K562 (cell line): ENCODE measurements at regions not wholly inside any gene's neighbourhood (a gene's known extent, or its start where the extent isn't known, plus 50 kb on each side); places are given as distances from the start of the nearest gene placed in this dataset.

ENCODE experiments used
- ATAC-seq: fragments of 200-7000 bp; cut with Tn5 transposase; 3 replicates; pipeline ENCODE4 v1.9.1; 2020; ENCODE audit warnings: moderate library complexity
- BruUV-seq: library from RNA; stranded (reverse); fragments of 400-500 nt; replicated peaks from 2 replicates; lab custom pipeline; 2021; lab: Mats Ljungman, UMichigan
- CTCF ChIA-PET: fragments of 300-600 bp; formaldehyde crosslinking; extraction: SDS; loops from one replicate; lab custom pipeline; 2021; ENCODE audit warnings: low intra/inter-chr PET ratio; lab: Yijun Ruan, JAX
- POLR2A ChIA-PET: fragments of 300-600, 350-650 bp; sonication (Branson Sonifier 250); formaldehyde crosslinking; extraction: SDS; loops from one replicate; lab custom pipeline; 2021; ENCODE audit warnings: antibody characterized with exemption, inconsistent platforms; lab: Yijun Ruan, JAX
- DNase-seq, 4 experiments: peaks; one replicate each; pipeline versions ENCODE4 v3.0.0 to v3.0.0-alpha.2; 2011 to 2018; ENCODE audit warnings: low spot score in 3 of 4, mixed read lengths in 3 of 4; ENCODE audit errors: extremely low read depth in 1 of 4
- FAIRE-seq: peaks from 2 replicates; lab custom pipeline; 2011; peaks lifted over from hg19 to GRCh38; lab: Jason Lieb, UNC
- H2AFZ ChIP-seq: 2 replicates; pipeline ENCODE4 v1.6.0; 2011; ENCODE audit warnings: low read depth, low read length, control low read depth, inconsistent platforms
- H3K27ac ChIP-seq: fragments of 200-600 bp; 3 replicates; pipeline ENCODE4 v1.8.0; 2011; ENCODE audit warnings: low read depth, mild to moderate bottlenecking, control low read depth, inconsistent platforms, low read length, moderate library complexity, mixed read lengths; ENCODE audit errors: extremely low read depth
- H3K27me3 ChIP-seq, 2 experiments: fragments of 300-600 bp in 1 of 2; 2 replicates in 1 of 2; 3 replicates in 1 of 2; pipeline versions ENCODE4 v1.6.0 to v1.8.0; 2011; ENCODE audit warnings: inconsistent platforms in 2 of 2, low read length in 2 of 2, mild to moderate bottlenecking in 1 of 2, mixed read lengths in 1 of 2, moderate library complexity in 1 of 2; ENCODE audit not compliant: control insufficient read depth in 2 of 2, insufficient read depth in 2 of 2
- H3K36me3 ChIP-seq: fragments of 300-600 bp; 3 replicates; pipeline ENCODE4 v1.8.0; 2011; ENCODE audit warnings: mild to moderate bottlenecking, low read length, inconsistent platforms; ENCODE audit not compliant: control insufficient read depth, insufficient read depth
- H3K4me1 ChIP-seq, 2 experiments: fragments of 200-600 bp in 1 of 2; replicated peaks in 1 of 2; 2 replicates in 1 of 2; 3 replicates in 1 of 2; pipeline versions ENCODE4 v1.5.1 to v1.8.0; 2011; ENCODE audit warnings: inconsistent platforms in 2 of 2, low read length in 2 of 2, mild to moderate bottlenecking in 1 of 2, mixed read lengths in 1 of 2, moderate library complexity in 1 of 2; ENCODE audit not compliant: control insufficient read depth in 2 of 2, insufficient read depth in 2 of 2
- H3K4me2 ChIP-seq: 2 replicates; pipeline ENCODE4 v1.6.1; 2011; ENCODE audit warnings: low read length, control low read depth, inconsistent platforms, mixed read lengths; ENCODE audit not compliant: insufficient read depth
- H3K4me3 ChIP-seq: fragments of 200-600 bp; sonication (generic), shearing (Covaris generic); 2 replicates; pipeline ENCODE4 v1.5.1; 2016; ENCODE audit warnings: control low read depth, inconsistent platforms
- H3K79me2 ChIP-seq: fragments of 200-600 bp; 3 replicates; pipeline ENCODE4 v1.8.0; 2011; ENCODE audit warnings: low read length, inconsistent platforms; ENCODE audit not compliant: control insufficient read depth, insufficient read depth
- H3K9ac ChIP-seq, 2 experiments: 2 replicates each; pipeline versions ENCODE4 v1.6.0 to v1.6.1; 2011; ENCODE audit warnings: low read depth in 2 of 2, low read length in 2 of 2, control low read depth in 1 of 2, inconsistent platforms in 1 of 2, mild to moderate bottlenecking in 1 of 2, mixed read lengths in 1 of 2; ENCODE audit not compliant: insufficient read depth in 1 of 2
- H3K9me1 ChIP-seq: one replicate; pipeline ENCODE4 v1.6.0; 2011; ENCODE audit warnings: inconsistent platforms, mild to moderate bottlenecking, low read length, moderate library complexity; ENCODE audit not compliant: control insufficient read depth, insufficient read depth
- H3K9me3 ChIP-seq: replicated peaks from 2 replicates; pipeline ENCODE4 v1.5.1; 2011; ENCODE audit warnings: low read depth, low read length, inconsistent platforms; ENCODE audit not compliant: control insufficient read depth, insufficient read depth
- H4K20me1 ChIP-seq: replicated peaks from 2 replicates; pipeline ENCODE4 v1.6.1; 2011; ENCODE audit warnings: low read length, inconsistent platforms, mixed read lengths; ENCODE audit not compliant: control insufficient read depth, insufficient read depth
- CLOCK ChIP-seq: fragments of 250-450 bp; sonication (Bioruptor Pico); IDR thresholded peaks from 2 replicates; pipeline ENCODE4 v1.4.0; 2020; ENCODE audit warnings: mild to moderate bottlenecking, moderate library complexity, borderline replicate concordance
- CSDE1 ChIP-seq, 2 experiments: fragments of 450-650 bp; IDR thresholded peaks; 2 replicates each; pipeline ENCODE4 v1.6.1; 2016; ENCODE audit warnings: mild to moderate bottlenecking in 1 of 2
- FIP1L1 ChIP-seq: fragments of 200-400 bp; formaldehyde crosslinking; IDR thresholded peaks from 2 replicates; pipeline ENCODE4 v1.6.1; 2018; ENCODE audit warnings: mild to moderate bottlenecking, low read depth, low read length; ENCODE audit not compliant: poor library complexity, severe bottlenecking
- RAD21 ChIP-seq, 2 experiments: fragments of 250-450 bp in 1 of 2; fragments of 450-650 bp in 1 of 2; sonication (Bioruptor Pico) in 1 of 2; formaldehyde crosslinking in 1 of 2; IDR thresholded peaks in 1 of 2; conservative IDR thresholded peaks in 1 of 2; 2 replicates each; pipeline versions ENCODE4 v1.4.0 to v1.8.0; 2020 to 2022; ENCODE audit warnings: mild to moderate bottlenecking in 2 of 2, moderate library complexity in 1 of 2
- RBM14 ChIP-seq: fragments of 200-400 bp; formaldehyde crosslinking; IDR thresholded peaks from 2 replicates; pipeline ENCODE4 v1.6.1; 2018; ENCODE audit warnings: low read depth, mild to moderate bottlenecking, low read length, moderate library complexity, borderline replicate concordance; ENCODE audit not compliant: insufficient read depth
- RERE ChIP-seq: sonication (generic); formaldehyde crosslinking; IDR thresholded peaks from 2 replicates; pipeline ENCODE4 v1.8.0; 2023; ENCODE audit warnings: missing genetic modification reagents, mild to moderate bottlenecking, borderline replicate concordance
- ZNF384 ChIP-seq: IDR thresholded peaks from 2 replicates; pipeline ENCODE4 v1.6.1; 2012; ENCODE audit warnings: low read depth, low read length, improper control_type of control experiment
- WGBS: fragments of 100-300 bp; shearing (Covaris generic); methylation state at CpG from one replicate; pipeline ENCODE4 v1.1.6; 2016; ENCODE audit warnings: low coverage, mixed read lengths; ENCODE audit not compliant: insufficient coverage; ENCODE audit errors: missing lambda C conversion rate; 5-methylcytosine and 5-hydroxymethylcytosine counted together
- in situ Hi-C: fragments of 300-500 bp; cut with MboI; formaldehyde crosslinking; loops from 4 replicates; pipeline ENCODE4 v1.15.0; 2018; ENCODE audit warnings: inconsistent platforms, mixed read lengths
- intact Hi-C: fragments of 100-400 bp; cut with micrococcal nuclease; formaldehyde crosslinking; loops from 2 replicates; pipeline ENCODE4 v1.14.2; 2022
- TF ChIP-seq, protein P1 (sequence below): fragments of 450-650 bp; formaldehyde crosslinking; IDR thresholded peaks from 2 replicates; pipeline ENCODE4 v1.4.0; 2020; ENCODE audit warnings: mild to moderate bottlenecking, moderate library complexity
- TF ChIP-seq, protein P2 (sequence below), 2 experiments: fragments of 450-650 bp in 1 of 2; sonication (generic) in 1 of 2; formaldehyde crosslinking; conservative IDR thresholded peaks; 2 replicates each; pipeline versions ENCODE4 v1.4.0 to v1.8.1; 2020 to 2022; ENCODE audit warnings: mild to moderate bottlenecking in 1 of 2, missing genetic modification reagents in 1 of 2

- TF ChIP-seq RERE (CRISPR knock-in tag), result no peak
These were observed 545.7 kb downstream of the STK39 start (continued) for GRCh38 chr2:167701651-167702050.

GRCh38 chr2:167697948-167698347 is 549.4 kb downstream of the STK39 start:
- BruUV-seq, result no TSS peak
- Histone ChIP-seq H3K9me1 (no peaks in the 10 kb centered on the region), H3K27me3 (no peaks in the 10 kb centered on the region), H2AFZ (no peak overlapping the region), H3K4me1 (no peaks in the 10 kb centered on the region), H3K4me3 (no peak overlapping the region), H3K27ac (no peak overlapping the region), H3K9ac (no peak overlapping the region), H4K20me1 (no peaks in the 10 kb centered on the region), H3K9me3 (no peaks in the 10 kb centered on the region), H3K4me2 (no peak overlapping the region), H3K36me3 (no peaks in the 10 kb centered on the region), H3K79me2 (no peaks in the 10 kb centered on the region)
- intact Hi-C loops, result no loop called here
- CTCF ChIA-PET, result no interaction called here
- ATAC-seq (no peak), DNase-seq (no peak), FAIRE-seq (no peak)
- POLR2A ChIA-PET, result interaction anchor here (0.7 kb wide), 1 partner anchor 145 kb away, joined by 3 read pairs; no protein-coding TSS in a partner anchor
- in situ Hi-C loops, result no loop called here
- WGBS, result 0% methylated on average over 2 of the region's 2 CpGs
- TF ChIP-seq CLOCK (CRISPR knock-in tag) (no peak), CSDE1 (IDR thresholded peaks at IDR 0.05) (no peak), RBM14 (no peak), RAD21 (CRISPR knock-in tag; conservative IDR thresholded peaks at IDR 0.05 in 1 of 2, IDR thresholded peaks at IDR 0.05 in 1 of 2) (no peak), FIP1L1 (no peak), ZNF384 (no peak)
- TF ChIP-seq, protein P1, sequence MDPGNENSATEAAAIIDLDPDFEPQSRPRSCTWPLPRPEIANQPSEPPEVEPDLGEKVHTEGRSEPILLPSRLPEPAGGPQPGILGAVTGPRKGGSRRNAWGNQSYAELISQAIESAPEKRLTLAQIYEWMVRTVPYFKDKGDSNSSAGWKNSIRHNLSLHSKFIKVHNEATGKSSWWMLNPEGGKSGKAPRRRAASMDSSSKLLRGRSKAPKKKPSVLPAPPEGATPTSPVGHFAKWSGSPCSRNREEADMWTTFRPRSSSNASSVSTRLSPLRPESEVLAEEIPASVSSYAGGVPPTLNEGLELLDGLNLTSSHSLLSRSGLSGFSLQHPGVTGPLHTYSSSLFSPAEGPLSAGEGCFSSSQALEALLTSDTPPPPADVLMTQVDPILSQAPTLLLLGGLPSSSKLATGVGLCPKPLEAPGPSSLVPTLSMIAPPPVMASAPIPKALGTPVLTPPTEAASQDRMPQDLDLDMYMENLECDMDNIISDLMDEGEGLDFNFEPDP (CRISPR knock-in tag), result no peak
- TF ChIP-seq, protein P2, sequence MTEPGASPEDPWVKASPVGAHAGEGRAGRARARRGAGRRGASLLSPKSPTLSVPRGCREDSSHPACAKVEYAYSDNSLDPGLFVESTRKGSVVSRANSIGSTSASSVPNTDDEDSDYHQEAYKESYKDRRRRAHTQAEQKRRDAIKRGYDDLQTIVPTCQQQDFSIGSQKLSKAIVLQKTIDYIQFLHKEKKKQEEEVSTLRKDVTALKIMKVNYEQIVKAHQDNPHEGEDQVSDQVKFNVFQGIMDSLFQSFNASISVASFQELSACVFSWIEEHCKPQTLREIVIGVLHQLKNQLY (CRISPR knock-in tag; conservative IDR thresholded peaks at IDR 0.05), result no peak
